Naive thymus-derived CD8-positive, alpha-beta T cell (primary cell): ENCODE measurements at regions not wholly inside any gene's neighbourhood (a gene's known extent, or its start where the extent isn't known, plus 50 kb on each side); places are given as distances from the start of the nearest gene placed in this dataset.
A peak's percentile ranks its signal among the peaks of the same experiment; 100 is the strongest.

Experiments used
- ATAC-seq, 2 donors: fragments of 150-1000 bp; cut with Tn5 transposase in 1 of 2; sonication (Bioruptor Pico), chemical (Tn5 transposase) in 1 of 2; 1 replicate in 1 of 2; 2 replicates in 1 of 2; pipeline ENCODE4 v1.10.0; 2021; ENCODE audit warnings: mild to moderate bottlenecking in 2 of 2, moderate library complexity in 2 of 2
- POLR2A ChIA-PET: fragments of 350-600 bp; sonication (Branson Sonifier 250); formaldehyde crosslinking; loops from one replicate; lab custom pipeline; 2021; ENCODE audit warnings: antibody characterized with exemption; lab: Charles Lee
- DNase-seq, 10 donors: peaks; one replicate each; pipeline versions ENCODE4 v3.0.0 to v3.0.0-alpha.2; 2020 to 2022
- H3K27ac Mint-ChIP-seq, 10 donors: one replicate each; pipeline ENCODE4 v1.8.0; 2020 to 2022; ENCODE audit warnings: mild to moderate bottlenecking in 10 of 10, mixed read lengths in 10 of 10, moderate library complexity in 4 of 10, inconsistent platforms in 1 of 10
- H3K27me3 Mint-ChIP-seq, 5 donors: one replicate each; pipeline ENCODE4 v1.8.0; 2021 to 2022; ENCODE audit warnings: mixed read lengths in 5 of 5
- H3K36me3 Mint-ChIP-seq, 3 donors: one replicate each; pipeline ENCODE4 v1.8.0; 2020 to 2022; ENCODE audit warnings: mixed read lengths in 3 of 3, mild to moderate bottlenecking in 2 of 3, inconsistent platforms in 1 of 3
- H3K4me1 Mint-ChIP-seq, 4 donors: one replicate each; pipeline ENCODE4 v1.8.0; 2021 to 2022; ENCODE audit warnings: mixed read lengths in 4 of 4
- H3K4me3 Mint-ChIP-seq, 10 donors: one replicate each; pipeline ENCODE4 v1.8.0; 2020 to 2022; ENCODE audit warnings: mild to moderate bottlenecking in 10 of 10, mixed read lengths in 10 of 10, moderate library complexity in 6 of 10, inconsistent platforms in 1 of 10
- H3K9me3 Mint-ChIP-seq, 9 donors: one replicate each; pipeline ENCODE4 v1.8.0; 2020 to 2022; ENCODE audit warnings: mixed read lengths in 9 of 9, mild to moderate bottlenecking in 3 of 9, inconsistent platforms in 1 of 9, moderate library complexity in 1 of 9

DNA sequence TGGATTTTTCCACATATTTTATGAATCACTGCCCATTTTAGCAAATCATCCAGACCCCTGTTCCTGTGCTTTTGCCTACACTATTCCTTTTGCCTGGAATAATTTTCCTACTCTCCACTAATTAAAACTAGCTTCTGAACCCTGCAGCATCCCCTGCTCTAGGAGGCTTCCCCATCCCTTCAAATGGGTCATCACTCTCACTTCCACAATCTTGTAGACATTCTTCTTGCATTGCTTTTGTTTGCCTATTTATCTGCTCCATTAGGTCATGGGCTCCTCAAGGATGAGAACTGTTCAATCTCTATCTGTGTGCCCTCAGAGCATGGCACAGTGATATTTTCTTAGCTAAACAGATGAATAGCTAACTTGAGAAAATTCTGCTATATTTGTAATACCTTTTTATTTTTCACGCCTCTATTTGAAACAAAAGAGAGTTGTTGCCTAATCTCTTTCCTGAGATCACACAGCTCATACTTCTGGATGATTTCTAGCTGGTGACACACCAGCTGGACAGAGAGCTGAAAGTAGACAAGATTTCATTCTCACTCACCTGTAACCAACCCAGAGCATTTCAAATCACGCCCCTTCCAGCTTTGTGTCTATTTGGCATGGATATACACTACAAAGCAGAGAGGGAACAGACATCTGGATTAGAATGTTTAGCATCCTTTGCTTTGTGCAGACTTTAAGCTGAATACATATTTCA, 466.0 kb downstream of the FOXO1 start:
- Mint-ChIP-seq H3K36me3 (peaks cover 0 to 11% (median 10%) of the 10 kb centered on the region in 3 donors), H3K4me1 (peaks cover 35 to 67% (median 55%) of the 10 kb centered on the region in 4 donors), H3K27ac (peak overlapping the region in 4 of 10 donors; percentile 1 to 21 (median 8)), H3K27me3 (no peaks in the 10 kb centered on the region), H3K4me3 (no peak overlapping the region), H3K9me3 (peaks cover 0 to 18% (median 5%) of the 10 kb centered on the region in 9 donors)
- DNase-seq = no peak
- POLR2A ChIA-PET = interaction anchor here (1.2 to 1.7 kb wide), 3 partner anchors 10 to 465 kb away, joined by 3 to 12 read pairs (median 4); no protein-coding TSS in a partner anchor
- ATAC-seq = no peak

DNA sequence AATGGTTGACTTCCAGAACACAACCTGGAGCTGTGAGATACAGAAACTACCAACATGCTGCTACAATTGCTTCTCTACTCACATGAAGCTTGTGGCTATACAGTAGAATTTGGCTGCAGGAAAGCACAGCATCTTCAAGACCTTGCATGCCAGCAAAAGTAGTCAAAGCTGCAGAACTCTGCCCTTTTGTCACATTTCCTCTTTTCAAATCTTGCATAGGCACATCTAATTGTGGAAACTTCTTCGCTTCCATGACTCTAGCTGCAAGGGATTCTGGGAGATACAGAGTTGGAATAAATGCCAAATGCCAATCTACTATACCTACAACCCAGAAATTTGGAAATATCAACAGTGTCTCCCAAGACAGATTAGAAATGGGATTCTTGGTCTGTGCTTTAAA, 462.2 kb downstream of the FOXO1 start:
- POLR2A ChIA-PET = interaction anchor here (0.7 to 1.7 kb wide), 3 partner anchors 66 to 461 kb away, joined by 3 to 5 read pairs (median 3); no protein-coding TSS in a partner anchor
- no peaks in the 10 kb centered on the region for H3K27me3 Mint-ChIP-seq
- peak overlapping the region in 3 of 10 donors; percentile 14 to 44 (median 15) for H3K4me3 Mint-ChIP-seq
- peaks cover 0 to 15% (median 7%) of the 10 kb centered on the region in 3 donors for H3K36me3 Mint-ChIP-seq
- peaks cover 0 to 18% (median 8%) of the 10 kb centered on the region in 9 donors for H3K9me3 Mint-ChIP-seq
- DNase-seq (no peak), ATAC-seq (no peak)
- H3K4me1 Mint-ChIP-seq = peaks cover 46 to 82% (median 79%) of the 10 kb centered on the region in 4 donors
- H3K27ac Mint-ChIP-seq = peak overlapping the region in 9 of 10 donors; percentile 37 to 100 (median 80)

DNA sequence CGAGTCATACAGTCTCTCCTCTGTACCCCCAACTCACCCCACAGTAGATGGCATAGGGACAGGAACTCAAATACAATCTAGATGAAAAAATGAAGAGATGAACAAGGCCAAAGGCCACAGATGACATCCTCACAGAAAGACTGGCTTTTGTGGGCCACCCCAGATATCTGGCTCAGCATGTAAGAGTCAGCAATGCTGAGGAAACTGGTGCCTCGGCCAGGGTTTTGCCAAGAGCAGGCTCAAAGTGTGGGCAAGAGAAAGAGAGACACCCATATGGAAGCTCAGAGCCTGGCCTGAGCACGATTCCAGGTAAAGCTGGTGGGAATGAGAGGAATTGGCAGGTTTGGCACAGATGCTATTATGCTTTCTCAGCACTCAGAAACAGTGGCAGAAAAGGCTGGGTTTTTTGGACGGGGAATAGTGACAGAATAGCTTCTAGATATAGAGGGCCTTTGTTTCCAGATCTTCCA, 460.6 kb downstream of the FOXO1 start:
- DNase-seq = no peak
- ATAC-seq = no peak
- Mint-ChIP-seq H3K4me3 (peak overlapping the region in 9 of 10 donors; percentile 11 to 85 (median 66)), H3K27ac (peak overlapping the region; percentile 96 to 100 (median 99)), H3K36me3 (peaks cover 0 to 15% (median 7%) of the 10 kb centered on the region in 3 donors), H3K27me3 (no peaks in the 10 kb centered on the region), H3K9me3 (peaks cover 0 to 18% (median 9%) of the 10 kb centered on the region in 9 donors), H3K4me1 (peaks cover 38 to 77% (median 74%) of the 10 kb centered on the region in 4 donors)
- POLR2A ChIA-PET = interaction anchor here (0.8 to 2.5 kb wide), 8 partner anchors 9 to 462 kb away, joined by 3 to 26 read pairs (median 6); no protein-coding TSS in a partner anchor

DNA sequence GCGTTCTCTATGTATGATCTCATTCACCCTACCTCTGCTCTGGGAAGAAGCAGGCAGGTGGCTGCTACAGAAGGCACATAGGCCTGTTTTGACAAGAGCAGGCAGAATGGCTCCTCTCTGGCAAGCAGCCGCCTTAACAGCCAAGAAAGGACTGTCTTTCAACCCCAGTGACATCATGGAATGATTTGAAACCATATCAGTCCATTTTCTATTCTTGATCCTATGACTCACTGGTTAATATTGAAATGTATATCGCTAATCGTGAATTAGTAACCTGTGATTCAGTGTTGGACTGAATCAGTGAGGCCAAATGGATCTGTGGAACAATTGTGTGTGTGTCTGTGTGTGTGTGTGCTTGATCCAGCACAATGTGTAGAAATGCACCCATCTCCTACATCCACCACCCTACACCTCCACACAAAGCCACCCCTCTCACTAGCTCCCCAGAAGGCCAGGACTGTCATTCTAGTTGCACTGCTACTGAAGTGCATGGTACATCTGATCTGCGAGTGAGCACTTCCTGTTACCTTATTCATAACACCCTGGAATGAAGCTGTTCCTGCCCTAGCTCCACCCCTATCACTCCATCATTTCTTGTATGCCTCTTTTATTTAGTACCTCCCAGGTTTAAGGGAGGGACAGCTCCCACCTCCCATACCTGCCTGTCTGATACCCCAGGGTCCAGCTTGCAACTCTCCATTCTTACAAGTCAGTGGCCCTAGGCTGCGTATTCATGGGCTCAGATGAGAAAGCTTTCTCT, 460.0 kb downstream of the FOXO1 start:
- H3K9me3 Mint-ChIP-seq = peaks cover 0 to 18% (median 9%) of the 10 kb centered on the region in 9 donors
- no peaks in the 10 kb centered on the region for H3K27me3 Mint-ChIP-seq
- peaks cover 0 to 15% (median 7%) of the 10 kb centered on the region in 3 donors for H3K36me3 Mint-ChIP-seq
- H3K4me3 Mint-ChIP-seq = peak overlapping the region; percentile 65 to 85 (median 81)
- H3K27ac Mint-ChIP-seq = peak overlapping the region; percentile 96 to 100 (median 99)
- ATAC-seq = peak; percentile 93 to 97
- POLR2A ChIA-PET = interaction anchor here (0.5 to 2.5 kb wide), 18 partner anchors 8 to 461 kb away, joined by 3 to 26 read pairs (median 4); no protein-coding TSS in a partner anchor
- DNase-seq = peak in 8 of 10 donors; percentile 22 to 76 (median 58)
- H3K4me1 Mint-ChIP-seq = peaks cover 39 to 81% (median 77%) of the 10 kb centered on the region in 4 donors

DNA sequence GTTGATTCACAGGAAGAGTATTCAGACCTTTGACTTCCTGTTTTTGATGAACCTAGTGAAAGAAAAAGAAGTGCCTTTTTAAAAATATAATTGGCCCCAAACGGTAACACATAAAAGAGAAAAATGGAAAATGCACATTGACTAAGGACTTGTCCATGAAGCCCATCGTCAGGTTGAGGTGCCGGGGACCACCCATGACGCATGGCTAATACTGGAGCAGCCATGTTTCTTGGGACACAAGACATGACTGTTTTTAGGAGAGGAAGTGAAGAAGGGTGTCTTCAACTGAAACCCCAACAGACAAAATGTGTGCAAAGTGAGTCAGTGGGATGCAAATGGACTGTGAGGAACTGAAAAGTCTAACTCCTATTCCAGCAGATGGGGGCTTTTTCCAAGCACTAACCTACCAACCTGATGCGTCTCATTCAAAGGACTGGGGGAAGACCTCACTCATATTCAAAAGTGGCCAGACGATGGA, 459.4 kb downstream of the FOXO1 start:
- ATAC-seq = peak in 1 of 2 donors; percentile 17
- no peaks in the 10 kb centered on the region for H3K27me3 Mint-ChIP-seq
- H3K36me3 Mint-ChIP-seq = peaks cover 0 to 15% (median 7%) of the 10 kb centered on the region in 3 donors
- DNase-seq = no peak
- peak overlapping the region; percentile 65 to 85 (median 81) for H3K4me3 Mint-ChIP-seq
- POLR2A ChIA-PET = interaction anchor here (0.5 to 2.5 kb wide), 18 partner anchors 8 to 461 kb away, joined by 3 to 26 read pairs (median 4); no protein-coding TSS in a partner anchor
- H3K27ac Mint-ChIP-seq = peak overlapping the region; percentile 96 to 100 (median 99)
- peaks cover 46 to 88% (median 84%) of the 10 kb centered on the region in 4 donors for H3K4me1 Mint-ChIP-seq
- peaks cover 0 to 20% (median 9%) of the 10 kb centered on the region in 9 donors for H3K9me3 Mint-ChIP-seq

DNA sequence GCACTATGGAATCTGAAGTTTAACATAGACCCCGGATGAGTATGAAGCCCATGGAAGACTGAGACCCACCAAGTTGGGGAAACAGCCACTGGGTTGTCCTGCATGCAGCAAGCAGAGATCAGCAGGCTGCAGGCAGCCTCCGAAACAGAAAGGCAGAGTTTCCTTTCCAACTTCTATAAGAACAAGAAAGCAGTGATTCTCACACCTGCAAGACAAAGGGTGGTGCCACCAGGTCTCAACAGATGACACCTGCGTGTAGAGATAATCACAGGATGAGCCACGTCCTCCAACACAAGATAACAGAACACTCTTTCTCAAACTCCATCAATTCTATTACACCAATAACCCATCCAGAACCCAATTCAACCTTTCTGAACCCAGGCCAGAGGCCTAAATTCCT, 457.9 kb downstream of the FOXO1 start:
- H3K27me3 Mint-ChIP-seq = no peaks in the 10 kb centered on the region
- H3K9me3 Mint-ChIP-seq = peaks cover 0 to 34% (median 8%) of the 10 kb centered on the region in 9 donors
- H3K27ac Mint-ChIP-seq = peak overlapping the region; percentile 74 to 100 (median 95)
- peaks cover 0 to 16% (median 6%) of the 10 kb centered on the region in 3 donors for H3K36me3 Mint-ChIP-seq
- POLR2A ChIA-PET = interaction anchor here (0.8 to 1.7 kb wide), 2 partner anchors 9 to 277 kb away, joined by 4 to 5 read pairs; no protein-coding TSS in a partner anchor
- DNase-seq (no peak), ATAC-seq (no peak)
- H3K4me3 Mint-ChIP-seq = peak overlapping the region in 6 of 10 donors; percentile 8 to 36 (median 26)
- H3K4me1 Mint-ChIP-seq = peaks cover 46 to 83% (median 81%) of the 10 kb centered on the region in 4 donors

DNA sequence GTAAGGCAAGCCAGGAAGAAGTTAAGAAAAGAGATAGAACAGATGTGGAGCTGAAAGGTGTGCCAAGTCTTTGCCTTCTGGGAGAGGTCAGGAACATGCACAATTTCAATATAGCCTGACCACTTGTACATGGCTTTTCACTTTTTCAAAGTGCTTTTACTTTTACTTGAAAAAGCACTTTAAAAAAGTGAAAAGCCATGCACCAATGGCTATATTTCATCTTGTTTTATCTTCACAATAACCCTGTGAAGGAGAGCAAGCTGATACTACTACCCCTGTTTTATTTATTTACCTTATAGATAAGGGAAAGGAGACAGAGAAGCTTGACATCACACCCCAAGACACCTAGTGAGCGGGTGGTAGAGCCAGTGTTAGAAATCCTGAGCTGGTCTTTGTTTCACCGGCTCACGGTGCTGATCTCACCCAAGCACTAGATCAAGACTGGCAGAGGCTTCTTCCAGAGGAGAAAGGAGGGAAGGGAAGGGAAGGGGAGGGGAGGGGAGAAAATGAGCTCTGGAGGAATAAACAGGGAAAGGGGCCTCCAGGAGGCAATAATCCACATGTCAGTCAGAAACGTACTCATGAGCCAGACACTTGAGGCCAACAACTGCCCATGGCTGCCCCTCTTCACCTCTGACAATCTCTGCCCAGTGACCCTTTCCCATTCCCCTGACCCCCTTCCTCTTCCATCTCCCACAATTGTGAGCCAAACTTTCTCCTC, 455.4 kb downstream of the FOXO1 start:
- Mint-ChIP-seq H3K27me3 (no peaks in the 10 kb centered on the region), H3K9me3 (peaks cover 0 to 32% (median 3%) of the 10 kb centered on the region in 9 donors), H3K36me3 (peaks cover 0 to 9% (median 8%) of the 10 kb centered on the region in 3 donors), H3K4me3 (no peak overlapping the region), H3K27ac (peak overlapping the region in 8 of 10 donors; percentile 5 to 74 (median 39)), H3K4me1 (peaks cover 44 to 72% (median 68%) of the 10 kb centered on the region in 4 donors)
- POLR2A ChIA-PET = no interaction called here
- no peak for ATAC-seq
- DNase-seq = no peak

DNA sequence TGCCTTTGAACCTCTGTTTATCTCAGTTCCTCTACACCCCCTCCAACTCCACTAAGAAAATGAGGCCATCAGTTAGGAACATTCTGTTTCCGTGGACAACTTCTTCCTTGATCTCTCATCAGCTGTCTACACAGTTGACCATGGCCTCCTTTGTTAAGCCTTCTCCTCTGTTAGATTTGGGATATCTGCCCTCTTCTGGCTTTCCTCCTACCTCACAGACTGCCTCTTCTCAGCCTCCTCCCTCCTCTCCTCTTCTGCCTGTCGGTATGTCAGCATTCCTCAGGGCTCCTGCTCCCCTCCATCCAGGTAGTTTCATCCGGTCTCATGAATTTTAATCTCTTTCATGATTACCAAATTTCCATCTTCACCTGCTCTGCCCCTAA, 454.9 kb downstream of the FOXO1 start:
- Mint-ChIP-seq H3K4me1 (peaks cover 43 to 72% (median 65%) of the 10 kb centered on the region in 4 donors), H3K27ac (peak overlapping the region in 7 of 10 donors; percentile 5 to 74 (median 20)), H3K36me3 (peaks cover 0 to 9% (median 8%) of the 10 kb centered on the region in 3 donors), H3K27me3 (no peaks in the 10 kb centered on the region), H3K9me3 (peaks cover 0 to 31% (median 3%) of the 10 kb centered on the region in 9 donors), H3K4me3 (no peak overlapping the region)
- DNase-seq = no peak
- no peak for ATAC-seq
- POLR2A ChIA-PET = interaction anchor here (1.5 to 1.9 kb wide), 2 partner anchors 21 to 24 kb away, joined by 4 to 10 read pairs; no protein-coding TSS in a partner anchor

DNA sequence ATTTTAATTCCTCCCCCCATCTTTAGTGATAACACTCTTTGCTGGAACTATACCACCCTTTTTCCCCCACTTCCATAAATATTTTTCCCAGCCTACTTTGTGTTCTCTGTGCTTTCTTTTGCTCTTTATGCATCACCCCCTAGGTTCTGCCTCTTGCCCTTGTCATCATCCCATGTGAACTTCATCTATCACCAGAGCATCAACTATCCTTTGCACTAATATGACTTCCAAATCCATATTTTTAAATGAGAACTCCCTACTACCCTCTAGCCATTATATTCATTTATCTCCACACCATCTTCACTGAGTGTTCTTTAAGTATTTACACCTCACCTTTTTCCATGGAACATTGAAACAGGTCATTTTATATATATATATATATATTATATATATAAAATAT, 452.7 kb downstream of the FOXO1 start:
- DNase-seq (no peak), ATAC-seq (no peak)
- Mint-ChIP-seq H3K4me3 (no peak overlapping the region), H3K36me3 (peaks cover 0 to 5% (median 5%) of the 10 kb centered on the region in 3 donors), H3K27ac (peak overlapping the region in 4 of 10 donors; percentile 14 to 70 (median 60)), H3K4me1 (peaks cover 34 to 66% (median 54%) of the 10 kb centered on the region in 4 donors), H3K27me3 (no peaks in the 10 kb centered on the region), H3K9me3 (peaks cover 0 to 31% (median 3%) of the 10 kb centered on the region in 9 donors)
- POLR2A ChIA-PET = interaction anchor here (1.9 kb wide), 1 partner anchor 26 kb away, joined by 10 read pairs; no protein-coding TSS in a partner anchor

DNA sequence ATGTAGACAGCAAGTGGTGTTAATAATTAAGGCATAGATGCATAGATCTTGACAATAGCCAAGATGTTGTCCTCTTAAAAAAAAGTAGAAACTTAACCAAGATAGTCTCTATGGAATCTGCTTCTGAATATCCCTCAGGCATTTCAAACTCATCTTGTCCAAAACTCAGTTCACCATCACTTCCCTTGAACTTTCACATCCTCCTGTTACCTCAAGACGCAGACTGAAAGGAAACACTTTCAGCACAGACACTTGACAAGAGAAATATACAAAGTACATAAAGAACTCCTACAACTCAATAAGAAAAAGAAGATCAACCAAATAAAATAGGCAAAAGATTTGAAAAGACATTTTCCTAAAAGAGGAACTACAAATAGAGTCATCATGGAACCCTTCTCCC, 451.1 kb downstream of the FOXO1 start:
- POLR2A ChIA-PET = interaction anchor here (1.0 kb wide), 1 partner anchor 9 kb away, joined by 3 read pairs; no protein-coding TSS in a partner anchor
- no peak for ATAC-seq
- Mint-ChIP-seq H3K36me3 (peaks cover 0 to 5% (median 5%) of the 10 kb centered on the region in 3 donors), H3K4me3 (no peak overlapping the region), H3K27ac (peak overlapping the region in 3 of 10 donors; percentile 5 to 48 (median 7)), H3K27me3 (no peaks in the 10 kb centered on the region), H3K4me1 (peaks cover 39 to 65% (median 55%) of the 10 kb centered on the region in 4 donors), H3K9me3 (peaks cover 0 to 38% (median 3%) of the 10 kb centered on the region in 9 donors)
- DNase-seq = no peak

DNA sequence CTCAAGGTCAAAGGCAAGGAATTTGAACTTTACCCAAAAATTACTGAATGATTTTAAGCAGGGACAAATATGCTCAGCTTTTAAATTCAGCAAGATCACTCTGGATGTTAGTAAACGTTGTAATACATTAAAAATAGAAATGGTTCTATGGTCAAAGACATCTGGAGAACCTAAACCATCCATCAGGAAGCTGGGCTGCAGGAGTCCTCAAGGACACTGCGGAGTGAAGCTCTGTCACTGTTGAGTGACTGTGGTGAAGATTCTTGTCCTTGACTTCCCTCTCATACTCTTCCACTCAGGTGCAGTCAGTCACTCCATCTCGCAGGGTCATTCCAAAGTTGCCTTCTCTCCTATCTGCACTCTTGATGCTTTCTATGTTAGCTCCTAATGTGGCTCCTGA, 450.7 kb downstream of the FOXO1 start:
- Mint-ChIP-seq H3K4me1 (peaks cover 41 to 65% (median 54%) of the 10 kb centered on the region in 4 donors), H3K27me3 (no peaks in the 10 kb centered on the region), H3K4me3 (no peak overlapping the region), H3K9me3 (peaks cover 0 to 40% (median 2%) of the 10 kb centered on the region in 9 donors), H3K36me3 (peaks cover 0 to 5% (median 5%) of the 10 kb centered on the region in 3 donors), H3K27ac (peak overlapping the region in 4 of 10 donors; percentile 7 to 77 (median 38))
- POLR2A ChIA-PET = no interaction called here
- ATAC-seq = no peak
- no peak for DNase-seq
